ENCODE measurements at regions not wholly inside any gene's neighbourhood (a gene's known extent, or its start where the extent isn't known, plus 50 kb on each side); places are given as distances from the start of the nearest gene placed in this dataset.

DNA sequence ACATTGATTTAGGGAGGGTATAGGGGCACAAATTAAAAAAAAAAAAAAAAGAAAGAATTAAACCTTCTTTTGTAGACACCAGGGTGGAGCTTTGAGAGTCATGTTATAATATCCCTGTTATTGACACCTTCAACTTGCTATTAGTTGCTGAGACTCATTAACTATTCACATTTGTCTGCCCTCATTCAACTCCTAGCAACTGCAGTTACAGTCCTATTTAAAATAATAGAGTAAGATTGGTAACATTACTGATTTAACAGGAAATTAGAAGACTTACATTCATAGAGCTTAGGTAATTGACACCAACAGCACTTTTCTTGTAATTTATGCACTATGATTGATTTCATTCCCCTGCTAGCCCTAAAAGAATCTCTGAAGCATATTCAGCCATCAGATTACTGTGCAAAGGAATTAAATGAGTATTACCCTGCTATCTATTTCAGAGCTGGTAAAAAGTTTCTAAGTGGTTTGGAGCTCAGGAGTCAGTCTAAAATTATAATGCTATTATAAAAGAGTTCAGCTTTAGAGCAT is 148.8 kb upstream of the TBL1XR1 start (continued):
- TF ChIP-seq TEAD4 (IDR thresholded peaks at IDR 0.05; ENCODE audit: low read depth, low read length), result no peak
- no peak for TF ChIP-seq GTF2F1 (IDR thresholded peaks at IDR 0.05; ENCODE audit: borderline replicate concordance, low read depth, low read length)
